H1 (cell line): ENCODE measurements at regions not wholly inside any gene's neighbourhood (a gene's known extent, or its start where the extent isn't known, plus 50 kb on each side); places are given as distances from the start of the nearest gene placed in this dataset.

Source experiments
- CTCF ChIA-PET: fragments of 300-600 bp; sonication (Branson Sonifier 250); formaldehyde crosslinking; loops from one replicate; lab custom pipeline; 2021; ENCODE audit not compliant: partially characterized antibody; lab: Charles Lee
- POLR2A ChIA-PET: fragments of 300-600 bp; sonication (Branson Sonifier 250); formaldehyde crosslinking; loops from one replicate; lab custom pipeline; 2021; ENCODE audit warnings: inconsistent platforms; ENCODE audit not compliant: partially characterized antibody; lab: Charles Lee
- DNase-seq, 2 experiments: peaks; one replicate each; pipeline versions ENCODE4 v3.0.0 to v3.0.0-alpha.2; 2010 to 2022; ENCODE audit warnings: low spot score in 2 of 2, low read depth in 1 of 2, mixed read lengths in 1 of 2
- FAIRE-seq: peaks from 2 replicates; lab custom pipeline; 2011; peaks lifted over from hg19 to GRCh38; lab: Jason Lieb, UNC
- H2AFZ ChIP-seq: 2 replicates; pipeline ENCODE4 v1.8.1; 2012; ENCODE audit warnings: low read length, inconsistent platforms
- H2AK5ac ChIP-seq: 2 replicates; pipeline ENCODE4 v1.6.1; 2013; ENCODE audit warnings: low read depth, low read length
- H2BK120ac ChIP-seq: replicated peaks from 2 replicates; pipeline ENCODE3; 2013; ENCODE audit warnings: low read depth, low read length, inconsistent platforms
- H2BK12ac ChIP-seq: 2 replicates; pipeline ENCODE4 v1.6.1; 2013; ENCODE audit warnings: low read depth, low read length
- H2BK15ac ChIP-seq: 2 replicates; pipeline ENCODE4 v1.6.1; 2013; ENCODE audit warnings: low read length
- H2BK20ac ChIP-seq: 2 replicates; pipeline ENCODE4 v1.6.1; 2013; ENCODE audit warnings: low read length
- H2BK5ac ChIP-seq: 2 replicates; pipeline ENCODE4 v1.6.1; 2013; ENCODE audit warnings: low read depth, low read length
- H3K14ac ChIP-seq: 2 replicates; pipeline ENCODE4 v1.6.1; 2013; ENCODE audit warnings: inconsistent platforms; ENCODE audit not compliant: insufficient read length
- H3K18ac ChIP-seq: 2 replicates; pipeline ENCODE4 v1.6.1; 2013; ENCODE audit warnings: low read length; ENCODE audit errors: extremely low read depth
- H3K23ac ChIP-seq: 2 replicates; pipeline ENCODE4 v1.6.1; 2013; ENCODE audit warnings: inconsistent platforms; ENCODE audit not compliant: insufficient read length
- H3K23me2 ChIP-seq: 2 replicates; pipeline ENCODE4 v1.6.1; 2013; ENCODE audit warnings: low read depth, low read length
- H3K27ac ChIP-seq: 2 replicates; pipeline ENCODE4 v1.6.1; 2011; ENCODE audit warnings: low read depth, low read length, inconsistent platforms
- H3K27me3 ChIP-seq, 4 experiments: replicated peaks in 1 of 4; 1 replicate in 1 of 4; 2 replicates in 3 of 4; pipeline versions ENCODE4 v1.6.1 to v1.8.1; 2011 to 2013; ENCODE audit warnings: low read length in 3 of 4, mild to moderate bottlenecking in 3 of 4, inconsistent platforms in 2 of 4, mixed read lengths in 2 of 4, moderate library complexity in 1 of 4; ENCODE audit not compliant: control insufficient read depth in 3 of 4, insufficient read depth in 3 of 4; ENCODE audit errors: extremely low read depth in 1 of 4
- H3K36me3 ChIP-seq, 4 experiments: 2 replicates each; pipeline versions ENCODE4 v1.6.1 to v1.8.1; 2011 to 2013; ENCODE audit warnings: mild to moderate bottlenecking in 4 of 4, low read length in 3 of 4, moderate library complexity in 2 of 4, control low read depth in 1 of 4, inconsistent platforms in 1 of 4; ENCODE audit not compliant: insufficient read depth in 4 of 4, control insufficient read depth in 2 of 4
- H3K4ac ChIP-seq: replicated peaks from 2 replicates; pipeline ENCODE3; 2013; ENCODE audit warnings: low read length, low read depth, mixed read lengths, inconsistent platforms; ENCODE audit not compliant: insufficient read length
- H3K4me1 ChIP-seq, 4 experiments: replicated peaks in 1 of 4; 1 replicate in 1 of 4; 2 replicates in 3 of 4; pipeline versions ENCODE4 v1.6.1 to v1.8.1; 2011 to 2013; ENCODE audit warnings: low read length in 3 of 4, inconsistent platforms in 2 of 4, mixed read lengths in 1 of 4; ENCODE audit not compliant: insufficient read depth in 4 of 4, control insufficient read depth in 3 of 4
- H3K4me2 ChIP-seq, 2 experiments: 2 replicates each; pipeline versions ENCODE4 v1.6.1 to v1.8.1; 2011 to 2013; ENCODE audit warnings: low read depth in 2 of 2, low read length in 2 of 2, control low read depth in 1 of 2, inconsistent platforms in 1 of 2, mild to moderate bottlenecking in 1 of 2; ENCODE audit not compliant: insufficient read depth in 1 of 2
- H3K4me3 ChIP-seq, 4 experiments: fragments of 200-600, 300-600 bp in 1 of 4; sonication (generic), shearing (Covaris generic), sonication (Bioruptor Twin) in 1 of 4; 2 replicates each; pipeline versions ENCODE4 v1.5.1 to v1.8.1; 2011 to 2016; ENCODE audit warnings: low read length in 4 of 4, low read depth in 3 of 4, control low read depth in 2 of 4, inconsistent platforms in 2 of 4, mild to moderate bottlenecking in 2 of 4, mixed read lengths in 1 of 4, moderate library complexity in 1 of 4; ENCODE audit not compliant: insufficient read depth in 2 of 4; ENCODE audit errors: extremely low read depth in 1 of 4
- H3K56ac ChIP-seq: replicated peaks from 2 replicates; pipeline ENCODE3; 2013; ENCODE audit warnings: low read depth, mild to moderate bottlenecking, mixed read lengths, low read length, inconsistent platforms; ENCODE audit not compliant: insufficient read length
- H3K79me1 ChIP-seq: 2 replicates; pipeline ENCODE4 v1.6.1; 2013; ENCODE audit warnings: low read depth, low read length, control low read depth
- H3K79me2 ChIP-seq, 2 experiments: 2 replicates each; pipeline versions ENCODE4 v1.6.1 to v1.8.1; 2012 to 2013; ENCODE audit warnings: low read length in 2 of 2, mild to moderate bottlenecking in 2 of 2, inconsistent platforms in 1 of 2; ENCODE audit not compliant: insufficient read depth in 2 of 2, control insufficient read depth in 1 of 2
- H3K9ac ChIP-seq, 4 experiments: replicated peaks in 1 of 4; 1 replicate in 1 of 4; 2 replicates in 3 of 4; pipeline versions ENCODE4 v1.6.1 to v1.8.1; 2011 to 2013; ENCODE audit warnings: low read depth in 3 of 4, low read length in 3 of 4, control low read depth in 2 of 4, mild to moderate bottlenecking in 2 of 4, moderate library complexity in 2 of 4, inconsistent platforms in 1 of 4; ENCODE audit errors: extremely low read depth in 1 of 4
- H3K9me3 ChIP-seq, 2 experiments: 2 replicates each; pipeline versions ENCODE4 v1.6.1 to v1.8.1; 2012 to 2013; ENCODE audit warnings: mild to moderate bottlenecking in 2 of 2, moderate library complexity in 2 of 2, control low read depth in 1 of 2, inconsistent platforms in 1 of 2, low read depth in 1 of 2, low read length in 1 of 2, mixed read lengths in 1 of 2; ENCODE audit not compliant: insufficient read depth in 2 of 2
- H4K20me1 ChIP-seq, 2 experiments: replicated peaks in 1 of 2; 2 replicates each; pipeline versions ENCODE3 to v1.8.1; 2011 to 2013; ENCODE audit warnings: inconsistent platforms in 2 of 2, low read length in 2 of 2, mild to moderate bottlenecking in 1 of 2; ENCODE audit not compliant: insufficient read depth in 2 of 2, control insufficient read depth in 1 of 2
- H4K5ac ChIP-seq: 2 replicates; pipeline ENCODE4 v1.6.1; 2013; ENCODE audit warnings: low read length, low read depth, mixed read lengths, inconsistent platforms; ENCODE audit not compliant: insufficient read length
- H4K8ac ChIP-seq: 2 replicates; pipeline ENCODE4 v1.8.0; 2013; ENCODE audit warnings: mild to moderate bottlenecking, moderate library complexity, low read length, inconsistent platforms; ENCODE audit not compliant: insufficient read depth; ENCODE audit errors: extremely low read depth
- H4K91ac ChIP-seq: replicated peaks from 2 replicates; pipeline ENCODE3; 2013; ENCODE audit warnings: low read length, mixed read lengths, inconsistent platforms; ENCODE audit not compliant: insufficient read length
- ATF2 ChIP-seq: IDR thresholded peaks from 2 replicates; pipeline ENCODE4 v1.6.1; 2012; ENCODE audit warnings: low read length, inconsistent platforms
- CEBPB ChIP-seq: IDR thresholded peaks from 2 replicates; pipeline ENCODE4 v1.6.1; 2012; ENCODE audit warnings: low read depth, low read length
- CTCF ChIP-seq, 3 experiments: IDR thresholded peaks; 1 replicate in 2 of 3; 2 replicates in 1 of 3; pipeline versions ENCODE4 v1.5.1 to v1.6.1; 2011; ENCODE audit warnings: low read length in 3 of 3, mild to moderate bottlenecking in 3 of 3, inconsistent platforms in 2 of 3, low read depth in 1 of 3, moderate library complexity in 1 of 3; ENCODE audit not compliant: insufficient read depth in 1 of 3; ENCODE audit errors: control extremely low read depth in 1 of 3
- FOSL1 ChIP-seq: IDR thresholded peaks from 2 replicates; pipeline ENCODE4 v1.6.1; 2011; ENCODE audit warnings: mild to moderate bottlenecking, low read depth, low read length, moderate library complexity; ENCODE audit not compliant: insufficient read depth
- HDAC6 ChIP-seq: IDR thresholded peaks from one replicate; pipeline ENCODE4 v1.7.1; 2012; ENCODE audit warnings: low read depth, mild to moderate bottlenecking, inconsistent platforms, low read length, moderate library complexity
- JUN ChIP-seq: IDR thresholded peaks from 2 replicates; pipeline ENCODE4 v1.6.1; 2011; ENCODE audit warnings: low read depth, mild to moderate bottlenecking, improper control_type of control experiment, low read length
- KDM5A ChIP-seq: fragments of 200-600 bp; IDR thresholded peaks from 2 replicates; pipeline ENCODE4 v1.7.1; 2012; ENCODE audit warnings: mild to moderate bottlenecking, low read length, inconsistent platforms, mixed read lengths
- NANOG ChIP-seq: IDR thresholded peaks from 2 replicates; pipeline ENCODE4 v1.6.1; 2011; ENCODE audit warnings: low read length, low read depth, mild to moderate bottlenecking, inconsistent platforms; ENCODE audit not compliant: insufficient read depth, poor library complexity, severe bottlenecking
- SP4 ChIP-seq: IDR thresholded peaks from 2 replicates; pipeline ENCODE4 v1.6.1; 2012; ENCODE audit warnings: low read length, inconsistent platforms
- TEAD4 ChIP-seq: IDR thresholded peaks from 2 replicates; pipeline ENCODE4 v1.6.1; 2012; ENCODE audit warnings: low read depth, low read length, inconsistent platforms, mixed read lengths
- ZNF274 ChIP-seq: IDR thresholded peaks from 2 replicates; pipeline ENCODE4 v1.7.0; 2012; ENCODE audit warnings: low read length, borderline replicate concordance; ENCODE audit errors: extremely low read depth
- WGBS, 2 experiments: shearing (Covaris generic) in 1 of 2; methylation state at CpG; one replicate each; pipeline versions ENCODE4 v1.1.6 to v1.1.7; 2013 to 2015; ENCODE audit warnings: low lambda C conversion rate in 2 of 2, mixed read lengths in 2 of 2, inconsistent platforms in 1 of 2, low coverage in 1 of 2, missing lambda C conversion rate in 1 of 2; ENCODE audit not compliant: insufficient replicate concordance in 2 of 2, insufficient coverage in 1 of 2, insufficient read length in 1 of 2; ENCODE audit errors: extremely low coverage in 1 of 2, missing lambda C conversion rate in 1 of 2; 5-methylcytosine and 5-hydroxymethylcytosine counted together

GRCh38 chr7:131964203-131964602, 407.8 kb upstream of the PODXL start:
- H2BK5ac ChIP-seq, result no peak overlapping the region
- FAIRE-seq (no peak), DNase-seq (no peak)
- H3K56ac ChIP-seq, result no peak overlapping the region
- WGBS, 2 experiments, result 90% methylated on average over 7 of the region's 7 CpGs; no CpG with 5 or more reads in 1 of the 2 experiments
- no peak overlapping the region for H3K9ac ChIP-seq
- H3K27ac ChIP-seq, result no peak overlapping the region
- no peak overlapping the region for H2BK20ac ChIP-seq
- H2AK5ac ChIP-seq, result no peak overlapping the region
- no peak overlapping the region for H2BK120ac ChIP-seq
- no peaks in the 10 kb centered on the region for H3K36me3 ChIP-seq
- no peaks in the 10 kb centered on the region for H3K4me1 ChIP-seq
- H3K9me3 ChIP-seq, result no peaks in the 10 kb centered on the region
- no peak overlapping the region for H3K4me3 ChIP-seq
- no peak overlapping the region for H3K23ac ChIP-seq
- no peak overlapping the region for H2BK12ac ChIP-seq
- CTCF ChIA-PET, result no interaction called here
- no peak overlapping the region for H3K4ac ChIP-seq
- H4K5ac ChIP-seq, result no peak overlapping the region
- POLR2A ChIA-PET, result no interaction called here
- H3K14ac ChIP-seq, result no peak overlapping the region
- no peak overlapping the region for H3K18ac ChIP-seq
- H4K20me1 ChIP-seq, result no peaks in the 10 kb centered on the region
- no peak overlapping the region for H2AFZ ChIP-seq
- no peaks in the 10 kb centered on the region for H3K79me1 ChIP-seq
- no peaks in the 10 kb centered on the region for H3K23me2 ChIP-seq
- no peaks in the 10 kb centered on the region for H3K79me2 ChIP-seq
- H4K91ac ChIP-seq, result no peak overlapping the region
- no peak overlapping the region for H3K4me2 ChIP-seq
- H3K27me3 ChIP-seq, result no peaks in the 10 kb centered on the region
- H2BK15ac ChIP-seq, result no peak overlapping the region
- H4K8ac ChIP-seq, result no peak overlapping the region
- TF ChIP-seq CEBPB, result no peak
- no peak for TF ChIP-seq FOSL1
- no peak for TF ChIP-seq KDM5A
- no peak for TF ChIP-seq ATF2
- TF ChIP-seq SP4, result no peak
- TF ChIP-seq TEAD4, result no peak
- no peak for TF ChIP-seq CTCF (IDR thresholded peaks at IDR 0.05; ENCODE audit: control extremely low read depth in 1 of 3, insufficient read depth in 1 of 3, low read depth in 1 of 3, low read length in 3 of 3)
- no peak for TF ChIP-seq JUN
- no peak for TF ChIP-seq HDAC6
- no peak for TF ChIP-seq NANOG
- TF ChIP-seq ZNF274, result no peak
